ENCODE measurements at regions not wholly inside any gene's neighbourhood (a gene's known extent, or its start where the extent isn't known, plus 50 kb on each side); places are given as distances from the start of the nearest gene placed in this dataset.

DNA sequence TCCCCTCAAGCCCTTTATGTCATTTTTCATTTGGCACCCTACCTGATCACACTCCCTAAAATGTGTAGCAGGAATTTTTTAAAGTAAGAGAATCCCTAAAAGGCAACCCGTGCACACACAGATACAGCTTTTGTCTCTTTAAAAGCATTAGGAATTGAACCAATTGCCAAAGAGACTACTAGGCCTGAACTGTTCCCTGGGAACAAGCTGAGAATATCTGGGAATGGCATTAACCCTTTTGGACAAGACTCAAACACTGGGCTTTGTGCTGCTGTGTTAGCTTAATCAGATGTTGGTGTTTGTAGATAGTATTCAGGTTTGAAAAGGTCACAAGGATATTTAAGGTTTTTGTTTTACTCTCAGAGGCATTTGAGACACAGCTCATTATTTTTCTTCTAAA lies 414.4 kb upstream of the PDZRN3 start:
- H3K27ac Mint-ChIP-seq (ENCODE audit: unreplicated experiment) = no peak overlapping the region
- no peak for TF ChIP-seq CTCF (IDR thresholded peaks at IDR 0.05; ENCODE audit: insufficient read depth in 1 of 2, low read depth in 1 of 2, low read length in 1 of 2, severe bottlenecking in 1 of 2, unreplicated experiment in 1 of 2)
- Histone ChIP-seq H3K9me3 (no peaks in the 10 kb centered on the region), H3K36me3 (ENCODE audit: control insufficient read depth, insufficient read depth, low read length) (no peaks in the 10 kb centered on the region), H3K27me3 (replicated peaks; ENCODE audit: control insufficient read depth, insufficient read depth, low read length) (no peaks in the 10 kb centered on the region), H3K4me3 (ENCODE audit: low read depth, low read length) (no peak overlapping the region), H3K4me1 (no peaks in the 10 kb centered on the region)
- POLR2A ChIA-PET = no interaction called here
- intact Hi-C loops (cut with micrococcal nuclease; ENCODE audit: unreplicated experiment) = no loop called here
- no peaks in the 10 kb centered on the region for H3K9me3 Mint-ChIP-seq (ENCODE audit: unreplicated experiment)
- BruUV-seq (replicated peaks) = no TSS peak
- DNase-seq = no peak
- H3K4me1 Mint-ChIP-seq (ENCODE audit: low read depth, unreplicated experiment) = no peaks in the 10 kb centered on the region
- H3K4me3 Mint-ChIP-seq (ENCODE audit: unreplicated experiment) = no peak overlapping the region
- CTCF ChIA-PET = no interaction called here
- no peaks in the 10 kb centered on the region for H3K36me3 Mint-ChIP-seq (ENCODE audit: insufficient read depth, unreplicated experiment)
- peaks cover 5% of the 10 kb centered on the region for H3K27me3 Mint-ChIP-seq (ENCODE audit: insufficient read depth, unreplicated experiment)

DNA sequence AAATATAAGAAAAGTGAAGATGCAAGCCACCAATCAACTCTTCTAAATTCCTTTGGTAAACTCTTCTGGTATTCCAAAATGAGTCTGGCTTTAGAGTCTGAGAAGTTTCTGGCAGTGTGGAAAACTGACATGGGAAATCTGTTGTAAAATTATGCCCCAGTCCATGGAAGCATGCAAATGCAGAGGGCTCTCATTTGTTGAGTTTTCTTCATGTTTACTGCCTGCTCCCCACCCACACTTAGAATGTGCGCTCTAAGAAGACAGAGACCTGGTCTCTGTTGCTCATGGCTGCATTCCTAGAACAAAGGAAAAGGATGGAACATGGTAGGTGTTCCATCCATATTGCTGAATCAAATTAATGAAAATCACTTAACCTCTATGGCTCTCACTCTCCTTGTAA lies 411.8 kb upstream of the PDZRN3 start:
- H3K27ac Mint-ChIP-seq (ENCODE audit: unreplicated experiment) = no peak overlapping the region
- H3K36me3 ChIP-seq (ENCODE audit: control insufficient read depth, insufficient read depth, low read length) = no peaks in the 10 kb centered on the region
- no peaks in the 10 kb centered on the region for H3K27me3 ChIP-seq (replicated peaks; ENCODE audit: control insufficient read depth, insufficient read depth, low read length)
- no peak overlapping the region for H3K4me3 ChIP-seq (ENCODE audit: low read depth, low read length)
- TF ChIP-seq CTCF (IDR thresholded peaks at IDR 0.05; ENCODE audit: insufficient read depth in 1 of 2, low read depth in 1 of 2, low read length in 1 of 2, severe bottlenecking in 1 of 2, unreplicated experiment in 1 of 2) = no peak
- peaks cover 3% of the 10 kb centered on the region for H3K27me3 Mint-ChIP-seq (ENCODE audit: insufficient read depth, unreplicated experiment)
- ChIA-PET POLR2A (no interaction called here), CTCF (no interaction called here)
- no peaks in the 10 kb centered on the region for H3K4me1 Mint-ChIP-seq (ENCODE audit: low read depth, unreplicated experiment)
- H3K4me1 ChIP-seq = no peaks in the 10 kb centered on the region
- no TSS peak for BruUV-seq (replicated peaks)
- no peaks in the 10 kb centered on the region for H3K36me3 Mint-ChIP-seq (ENCODE audit: insufficient read depth, unreplicated experiment)
- no peak overlapping the region for H3K4me3 Mint-ChIP-seq (ENCODE audit: unreplicated experiment)
- H3K9me3 Mint-ChIP-seq (ENCODE audit: unreplicated experiment) = no peaks in the 10 kb centered on the region
- H3K9me3 ChIP-seq = no peaks in the 10 kb centered on the region
- intact Hi-C loops (cut with micrococcal nuclease; ENCODE audit: unreplicated experiment) = no loop called here
- no peak for DNase-seq

DNA sequence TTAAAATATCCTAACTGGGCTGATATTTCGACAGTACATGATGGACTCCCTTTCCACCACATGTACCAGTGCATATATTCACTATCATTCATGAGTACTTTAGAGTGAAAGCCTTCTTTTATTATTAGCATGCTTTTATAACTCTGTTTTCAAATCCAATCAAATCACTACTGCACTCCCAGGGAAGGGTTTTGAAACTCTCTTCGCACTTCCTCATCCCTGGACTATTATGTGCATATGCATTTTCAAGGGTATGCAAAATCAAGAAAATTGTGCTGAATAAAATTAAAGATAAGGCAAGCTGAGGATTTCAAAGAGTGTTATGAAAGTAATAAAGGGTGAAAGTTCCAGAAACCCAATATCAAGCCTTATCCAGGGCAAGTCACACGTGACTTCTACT lies 411.4 kb upstream of the PDZRN3 start:
- Histone ChIP-seq H3K4me1 (no peaks in the 10 kb centered on the region), H3K4me3 (ENCODE audit: low read depth, low read length) (no peak overlapping the region), H3K9me3 (no peaks in the 10 kb centered on the region), H3K27me3 (replicated peaks; ENCODE audit: control insufficient read depth, insufficient read depth, low read length) (no peaks in the 10 kb centered on the region), H3K36me3 (ENCODE audit: control insufficient read depth, insufficient read depth, low read length) (no peaks in the 10 kb centered on the region)
- Mint-ChIP-seq H3K4me1 (ENCODE audit: low read depth, unreplicated experiment) (no peaks in the 10 kb centered on the region), H3K27ac (ENCODE audit: unreplicated experiment) (no peak overlapping the region), H3K4me3 (ENCODE audit: unreplicated experiment) (no peak overlapping the region), H3K27me3 (ENCODE audit: insufficient read depth, unreplicated experiment) (peaks cover 8% of the 10 kb centered on the region), H3K36me3 (ENCODE audit: insufficient read depth, unreplicated experiment) (no peaks in the 10 kb centered on the region), H3K9me3 (ENCODE audit: unreplicated experiment) (no peaks in the 10 kb centered on the region)
- POLR2A ChIA-PET = no interaction called here
- CTCF ChIA-PET = no interaction called here
- DNase-seq = no peak
- intact Hi-C loops (cut with micrococcal nuclease; ENCODE audit: unreplicated experiment) = no loop called here
- no peak for TF ChIP-seq CTCF (IDR thresholded peaks at IDR 0.05; ENCODE audit: insufficient read depth in 1 of 2, low read depth in 1 of 2, low read length in 1 of 2, severe bottlenecking in 1 of 2, unreplicated experiment in 1 of 2)
- no TSS peak for BruUV-seq (replicated peaks)

Data from Caco-2 (cell line).